MCF 10A (cell line): ENCODE measurements at regions not wholly inside any gene's neighbourhood (a gene's known extent, or its start where the extent isn't known, plus 50 kb on each side); places are given as distances from the start of the nearest gene placed in this dataset.

ENCODE experiments used
- BruUV-seq: library from RNA; stranded (reverse); fragments of 400-500 nt; replicated peaks from 2 replicates; lab custom pipeline; 2021; lab: Mats Ljungman, UMichigan
- CTCF ChIA-PET: fragments of 300-600 bp; sonication (Branson Sonifier 250); formaldehyde crosslinking; extraction: SDS; loops from one replicate; lab custom pipeline; 2021; ENCODE audit warnings: antibody characterized with exemption, inconsistent platforms; lab: Yijun Ruan, JAX
- POLR2A ChIA-PET: fragments of 300-600, 350-650 bp; sonication (Branson Sonifier 250); formaldehyde crosslinking; extraction: SDS; loops from one replicate; lab custom pipeline; 2020; ENCODE audit warnings: antibody characterized with exemption, inconsistent platforms; lab: Yijun Ruan, JAX
- DNase-seq: peaks from one replicate; pipeline ENCODE4 v3.0.0-alpha.2; 2018; ENCODE audit not compliant: unreplicated experiment
- H3K27ac Mint-ChIP-seq: one replicate; pipeline ENCODE4 v1.8.0; 2022; ENCODE audit warnings: mild to moderate bottlenecking, low read depth, mixed read lengths; ENCODE audit not compliant: unreplicated experiment
- H3K27me3 Mint-ChIP-seq: one replicate; pipeline ENCODE4 v1.8.0; 2022; ENCODE audit warnings: mixed read lengths; ENCODE audit not compliant: insufficient read depth, unreplicated experiment
- H3K36me3 Mint-ChIP-seq: one replicate; pipeline ENCODE4 v1.8.0; 2022; ENCODE audit warnings: mild to moderate bottlenecking, moderate library complexity, mixed read lengths; ENCODE audit not compliant: insufficient read depth, unreplicated experiment
- H3K4me1 Mint-ChIP-seq: one replicate; pipeline ENCODE4 v1.8.0; 2022; ENCODE audit warnings: mixed read lengths; ENCODE audit not compliant: insufficient read depth, unreplicated experiment
- H3K4me3 Mint-ChIP-seq: one replicate; pipeline ENCODE4 v1.8.0; 2022; ENCODE audit warnings: mild to moderate bottlenecking, moderate library complexity, mixed read lengths; ENCODE audit not compliant: unreplicated experiment
- H3K9me3 Mint-ChIP-seq: one replicate; pipeline ENCODE4 v1.8.0; 2022; ENCODE audit warnings: mixed read lengths; ENCODE audit not compliant: unreplicated experiment
- intact Hi-C: fragments of 100-400 bp; cut with micrococcal nuclease; formaldehyde crosslinking; loops from 2 replicates; pipeline ENCODE4 v1.14.1; 2022
- TF ChIP-seq, protein P1 (sequence below): fragments of 200-600 bp; IDR thresholded peaks from one replicate; pipeline ENCODE4 v1.8.0; 2022; ENCODE audit warnings: antibody characterized with exemption, mild to moderate bottlenecking; ENCODE audit not compliant: unreplicated experiment

DNA sequence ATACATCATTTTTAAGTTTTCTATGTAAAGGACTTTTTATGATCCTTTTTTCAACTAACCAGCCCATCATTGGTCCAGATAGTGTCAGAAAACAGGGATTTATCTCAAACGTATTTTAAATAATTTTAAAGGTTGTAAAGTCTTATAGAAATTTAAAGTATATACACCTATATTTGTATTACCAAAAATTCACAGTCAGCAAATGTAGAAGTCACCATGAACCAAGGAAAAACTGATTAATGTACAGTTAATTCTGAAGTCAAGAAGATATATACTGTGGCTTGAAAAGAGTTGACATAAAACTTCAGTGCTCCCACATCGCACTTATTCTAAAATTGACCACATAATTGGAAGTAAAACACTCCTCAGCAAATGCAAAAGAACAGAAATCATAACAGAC, 52.4 kb upstream of the MAP2 start:
- intact Hi-C loops, result no loop called here
- no TSS peak for BruUV-seq
- peaks cover 28% of the 10 kb centered on the region for H3K4me1 Mint-ChIP-seq
- H3K4me3 Mint-ChIP-seq, result no peak overlapping the region
- CTCF ChIA-PET, result interaction anchor here (0.9 to 1.0 kb wide), 2 partner anchors 12 to 37 kb away, joined by 3 read pairs; no protein-coding TSS in a partner anchor
- peaks cover 31% of the 10 kb centered on the region for H3K9me3 Mint-ChIP-seq
- DNase-seq, result no peak
- TF ChIP-seq, protein P1, sequence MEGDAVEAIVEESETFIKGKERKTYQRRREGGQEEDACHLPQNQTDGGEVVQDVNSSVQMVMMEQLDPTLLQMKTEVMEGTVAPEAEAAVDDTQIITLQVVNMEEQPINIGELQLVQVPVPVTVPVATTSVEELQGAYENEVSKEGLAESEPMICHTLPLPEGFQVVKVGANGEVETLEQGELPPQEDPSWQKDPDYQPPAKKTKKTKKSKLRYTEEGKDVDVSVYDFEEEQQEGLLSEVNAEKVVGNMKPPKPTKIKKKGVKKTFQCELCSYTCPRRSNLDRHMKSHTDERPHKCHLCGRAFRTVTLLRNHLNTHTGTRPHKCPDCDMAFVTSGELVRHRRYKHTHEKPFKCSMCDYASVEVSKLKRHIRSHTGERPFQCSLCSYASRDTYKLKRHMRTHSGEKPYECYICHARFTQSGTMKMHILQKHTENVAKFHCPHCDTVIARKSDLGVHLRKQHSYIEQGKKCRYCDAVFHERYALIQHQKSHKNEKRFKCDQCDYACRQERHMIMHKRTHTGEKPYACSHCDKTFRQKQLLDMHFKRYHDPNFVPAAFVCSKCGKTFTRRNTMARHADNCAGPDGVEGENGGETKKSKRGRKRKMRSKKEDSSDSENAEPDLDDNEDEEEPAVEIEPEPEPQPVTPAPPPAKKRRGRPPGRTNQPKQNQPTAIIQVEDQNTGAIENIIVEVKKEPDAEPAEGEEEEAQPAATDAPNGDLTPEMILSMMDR, result no peak
- POLR2A ChIA-PET, result no interaction called here
- H3K36me3 Mint-ChIP-seq, result peaks cover 7% of the 10 kb centered on the region
- no peaks in the 10 kb centered on the region for H3K27me3 Mint-ChIP-seq
- no peak overlapping the region for H3K27ac Mint-ChIP-seq
